Right cardiac atrium (tissue), 5 donors: ENCODE measurements at regions not wholly inside any gene's neighbourhood (a gene's known extent, or its start where the extent isn't known, plus 50 kb on each side); places are given as distances from the start of the nearest gene placed in this dataset.
"Not testable (repeated sequence)": the region's sequence is repeated elsewhere in the genome, so short reads cannot be mapped to it uniquely, and the experiment has no call there.

Experiments used
- ATAC-seq, 2 donors: fragments of 200-7000 bp; cut with Tn5 transposase; one replicate each; pipeline versions ENCODE4 v1.8.0 to v1.9.1; 2020; ENCODE audit warnings: moderate library complexity in 2 of 2, mild to moderate bottlenecking in 1 of 2
- DNase-seq, 3 donors: peaks; one replicate each; pipeline ENCODE4 v3.0.0-alpha.2; 2020
- H3K27ac ChIP-seq: one replicate; pipeline ENCODE4 v1.5.1; 2013; ENCODE audit warnings: mild to moderate bottlenecking, low read length, control low read depth, moderate library complexity
- H3K27me3 ChIP-seq: one replicate; pipeline ENCODE4 v1.6.1; 2013; ENCODE audit not compliant: control insufficient read depth, insufficient read depth
- H3K4me1 ChIP-seq: one replicate; pipeline ENCODE4 v1.6.1; 2013; ENCODE audit warnings: low read length; ENCODE audit not compliant: control insufficient read depth, insufficient read depth
- H3K4me3 ChIP-seq: one replicate; pipeline ENCODE4 v1.5.1; 2013; ENCODE audit warnings: low read length, control low read depth
- H3K9me3 ChIP-seq: one replicate; pipeline ENCODE4 v1.6.1; 2013; ENCODE audit warnings: low read length; ENCODE audit not compliant: control insufficient read depth
- WGBS: extraction: QIAGEN DNeasy Blood & Tissue Kit; methylation state at CpG from one replicate; pipeline ENCODE4 v1.1.7; 2013; 5-methylcytosine and 5-hydroxymethylcytosine counted together
- intact Hi-C, 4 donors: fragments of 100-400 bp; cut with DNase I; formaldehyde crosslinking; loops; one replicate each; pipeline versions ENCODE4 v1.11.0 to v1.14.0; 2022 to 2023
- donor health status: healthy with polysubstance abuse.
- donor health status: DM: no; HTN: yes; CAD: no.
- donor health status: DM: no; HTN: no; CAD: no.
- donor health status: DM: no; HTN: yes; CAD: no; lungs with severe emphysema.
- donor health status: DM: yes; HTN: yes; CAD: no.

DNA sequence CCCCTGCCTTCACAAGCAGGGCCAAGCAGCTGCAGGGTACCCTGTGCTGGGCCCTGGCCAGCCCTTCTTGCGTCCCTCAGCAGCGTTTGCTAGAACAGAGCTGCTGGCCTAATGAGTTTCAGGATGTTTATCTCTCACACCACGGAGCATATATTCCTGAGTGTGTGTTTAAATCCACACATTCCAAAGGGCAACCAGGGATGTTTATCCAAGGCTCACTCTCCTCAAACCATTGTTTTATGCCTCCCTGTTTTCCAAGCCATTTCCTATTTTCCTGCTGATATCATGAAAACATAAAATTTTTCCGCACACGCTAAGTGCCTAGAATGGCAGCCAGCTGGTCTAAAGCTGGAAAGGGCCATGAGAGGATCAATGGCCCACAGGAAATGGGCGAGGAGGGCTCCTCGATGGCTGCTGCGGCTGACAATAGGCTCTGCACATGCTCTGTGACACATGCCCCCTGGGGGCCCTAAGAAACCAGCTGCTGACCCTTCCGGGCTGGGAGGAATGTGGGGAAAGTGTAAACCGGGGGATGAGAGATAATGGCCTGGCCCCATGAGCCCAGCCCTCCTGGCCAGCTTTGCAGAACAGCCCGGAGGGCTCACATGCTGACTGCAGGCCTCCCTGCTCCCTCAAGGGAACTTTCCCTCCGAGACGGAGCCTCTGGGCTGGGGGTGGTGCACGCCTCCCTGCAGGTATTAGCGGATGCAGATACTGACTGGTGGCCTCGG, 194.0 kb downstream of the NDUFA10 start:
- intact Hi-C loops: no loop called here
- H3K4me1 ChIP-seq: no peaks in the 10 kb centered on the region
- H3K4me3 ChIP-seq: no peak overlapping the region
- no peak for DNase-seq
- 32% methylated on average over 16 of the region's 16 CpGs for WGBS
- ATAC-seq: peak; percentile 36 to 61
- H3K27me3 ChIP-seq: no peaks in the 10 kb centered on the region
- no peaks in the 10 kb centered on the region for H3K9me3 ChIP-seq
- H3K27ac ChIP-seq: no peak overlapping the region

DNA sequence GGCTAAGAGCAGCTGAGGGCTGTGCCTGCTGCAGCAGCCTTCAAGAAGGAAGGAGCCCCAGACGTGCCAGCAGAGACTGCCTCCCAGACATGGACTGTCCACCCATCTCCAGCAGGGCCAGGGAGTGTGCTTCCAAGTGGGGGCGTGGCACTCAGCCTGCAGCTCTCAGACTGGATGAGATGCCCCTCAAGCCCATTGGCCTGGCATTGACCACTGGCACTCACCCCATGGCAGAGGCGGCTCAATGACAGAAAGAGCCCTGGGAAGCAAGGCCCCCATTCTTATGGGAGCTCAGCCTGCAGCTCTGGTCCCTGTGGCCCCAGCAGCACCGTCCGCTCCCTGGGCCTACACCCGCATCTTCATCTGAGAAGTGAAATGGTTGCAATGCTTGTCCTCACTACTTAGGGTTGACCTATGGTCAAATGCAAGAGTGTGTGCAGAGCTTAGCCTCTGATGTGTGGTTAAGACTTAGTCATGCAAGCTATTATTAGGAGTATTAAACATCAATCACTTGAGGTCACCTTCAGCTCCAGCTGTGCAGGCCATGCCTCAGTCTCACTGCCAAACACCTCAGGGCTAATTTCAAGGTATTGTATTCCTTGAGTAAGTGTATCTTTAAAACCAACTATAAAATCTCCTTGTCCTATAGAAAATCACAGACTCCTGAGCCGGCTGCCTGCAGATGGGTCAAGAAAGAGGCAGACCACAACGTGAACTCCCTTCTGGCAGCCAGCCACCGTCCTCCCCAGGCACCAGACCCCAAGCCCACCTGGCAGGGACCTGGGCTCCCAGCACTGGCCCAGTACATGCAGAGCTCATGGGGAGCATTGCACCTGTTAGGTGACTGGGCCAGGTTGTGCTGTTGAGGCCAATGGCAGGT, 194.8 kb downstream of the NDUFA10 start:
- Histone ChIP-seq H3K27ac (no peak overlapping the region), H3K9me3 (no peaks in the 10 kb centered on the region), H3K4me3 (no peak overlapping the region), H3K4me1 (no peaks in the 10 kb centered on the region), H3K27me3 (no peaks in the 10 kb centered on the region)
- 80% methylated on average over 9 of the region's 9 CpGs for WGBS
- intact Hi-C loops: no loop called here
- DNase-seq (no peak), ATAC-seq (peak in 1 of 2 donors; percentile 7)

DNA sequence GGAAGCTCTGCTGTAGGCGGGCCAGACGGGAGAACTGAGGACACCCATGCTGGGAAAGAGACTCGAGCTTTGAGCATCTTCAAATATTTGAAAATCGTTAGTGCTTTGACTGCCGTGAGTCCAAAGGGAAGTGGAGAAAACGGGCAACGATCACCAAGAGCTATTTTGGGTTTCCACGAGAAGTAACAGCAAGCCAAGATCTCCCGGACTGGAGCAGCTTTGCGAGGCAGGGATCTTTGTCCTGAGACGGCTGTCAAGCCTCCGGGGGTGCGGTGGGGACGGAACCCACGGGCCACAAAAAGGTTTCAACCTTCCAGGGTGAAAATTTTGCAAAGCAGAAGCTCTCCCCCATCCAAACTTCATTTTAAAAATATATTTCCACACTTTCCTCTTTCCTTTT, 195.8 kb downstream of the NDUFA10 start:
- intact Hi-C loops: no loop called here
- no peak overlapping the region for H3K27ac ChIP-seq
- no peaks in the 10 kb centered on the region for H3K27me3 ChIP-seq
- H3K4me1 ChIP-seq: no peaks in the 10 kb centered on the region
- DNase-seq (no peak), ATAC-seq (no peak)
- no peaks in the 10 kb centered on the region for H3K9me3 ChIP-seq
- WGBS: 50% methylated on average over 15 of the region's 15 CpGs
- no peak overlapping the region for H3K4me3 ChIP-seq

DNA sequence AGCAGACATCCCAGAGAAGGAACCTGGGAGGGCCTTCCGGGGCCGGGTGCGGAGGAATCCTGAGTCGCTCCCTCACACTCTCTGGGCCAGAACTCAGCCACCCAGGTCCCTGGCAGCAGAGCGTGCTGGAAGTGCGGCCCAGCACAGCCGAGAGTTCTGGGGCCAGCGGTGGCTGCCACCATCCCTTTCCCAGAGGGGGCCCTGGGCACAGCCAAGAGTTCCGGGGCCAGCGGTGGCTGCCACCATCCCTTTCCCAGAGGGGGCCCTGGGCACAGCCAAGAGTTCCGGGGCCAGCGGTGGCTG, 196.2 kb downstream of the NDUFA10 start:
- H3K9me3 ChIP-seq, DNase-seq, H3K27me3 ChIP-seq, H3K4me3 ChIP-seq, intact Hi-C loops, H3K27ac ChIP-seq, H3K4me1 ChIP-seq, ATAC-seq: not testable (repeated sequence)
- 87% methylated on average over 12 of the region's 12 CpGs for WGBS

DNA sequence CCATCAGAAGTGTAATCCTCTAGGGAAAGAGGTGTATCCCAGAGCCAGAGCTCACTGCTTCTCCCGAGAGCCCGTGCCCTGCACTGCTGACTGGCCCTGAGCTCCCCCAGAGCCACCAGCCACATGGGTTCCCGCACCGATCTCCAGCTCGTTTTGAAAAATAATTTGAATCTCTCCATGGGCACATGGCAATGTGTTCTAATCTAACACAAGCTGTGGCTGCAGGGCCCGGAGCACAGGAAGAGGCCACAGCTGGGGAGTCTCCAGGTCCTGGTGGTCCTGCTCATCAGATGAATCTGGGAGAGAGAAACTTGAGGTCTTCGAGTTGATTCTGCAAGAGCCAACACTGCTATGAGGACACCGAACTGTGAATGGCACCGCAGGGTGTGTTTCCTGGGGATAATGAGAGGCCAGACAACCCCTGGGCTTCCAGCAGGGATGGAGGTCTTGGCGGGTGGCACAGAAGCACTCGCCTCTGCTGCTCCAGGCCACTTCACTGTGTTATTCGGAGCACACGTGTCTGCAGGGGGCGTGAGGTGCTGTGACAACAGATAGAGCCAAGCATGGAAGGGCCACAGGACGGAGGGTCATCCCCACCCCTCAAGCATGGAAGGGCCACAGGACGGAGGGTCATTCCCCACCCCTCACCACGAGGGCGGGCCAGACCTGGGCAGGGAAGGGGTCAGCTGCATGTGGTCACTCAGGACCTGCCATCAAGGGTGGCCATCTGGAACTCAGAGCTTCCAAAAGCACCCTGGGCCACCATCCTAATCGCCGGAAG, 196.8 kb downstream of the NDUFA10 start:
- H3K4me1 ChIP-seq: no peaks in the 10 kb centered on the region
- no peaks in the 10 kb centered on the region for H3K27me3 ChIP-seq
- H3K4me3 ChIP-seq: no peak overlapping the region
- ATAC-seq: no peak
- WGBS: 79% methylated on average over 20 of the region's 20 CpGs
- H3K9me3 ChIP-seq: no peaks in the 10 kb centered on the region
- DNase-seq: no peak
- no peak overlapping the region for H3K27ac ChIP-seq
- intact Hi-C loops: no loop called here

DNA sequence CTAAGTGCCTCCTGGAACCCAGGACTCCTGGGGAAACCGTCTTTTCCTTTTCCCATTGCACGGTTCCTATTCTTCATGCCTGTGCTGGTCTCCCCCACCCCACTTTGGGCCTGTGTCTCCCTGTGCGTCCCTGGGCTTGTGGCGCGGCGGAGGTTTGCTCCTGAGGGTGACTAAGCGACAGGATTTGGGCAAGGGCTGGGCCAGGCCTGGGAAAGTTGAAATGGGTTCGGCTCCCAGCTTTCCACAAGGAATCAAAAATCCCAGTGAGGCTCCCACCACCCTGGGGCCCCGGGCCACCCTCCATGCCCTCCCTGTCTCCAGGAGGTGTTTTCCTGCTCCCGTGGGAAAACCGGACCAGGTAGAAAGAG, 197.6 kb downstream of the NDUFA10 start:
- H3K4me3 ChIP-seq: no peak overlapping the region
- DNase-seq (no peak), ATAC-seq (no peak)
- intact Hi-C loops: no loop called here
- H3K9me3 ChIP-seq: no peaks in the 10 kb centered on the region
- H3K4me1 ChIP-seq: no peaks in the 10 kb centered on the region
- H3K27ac ChIP-seq: no peak overlapping the region
- no peaks in the 10 kb centered on the region for H3K27me3 ChIP-seq
- 93% methylated on average over 11 of the region's 11 CpGs for WGBS

DNA sequence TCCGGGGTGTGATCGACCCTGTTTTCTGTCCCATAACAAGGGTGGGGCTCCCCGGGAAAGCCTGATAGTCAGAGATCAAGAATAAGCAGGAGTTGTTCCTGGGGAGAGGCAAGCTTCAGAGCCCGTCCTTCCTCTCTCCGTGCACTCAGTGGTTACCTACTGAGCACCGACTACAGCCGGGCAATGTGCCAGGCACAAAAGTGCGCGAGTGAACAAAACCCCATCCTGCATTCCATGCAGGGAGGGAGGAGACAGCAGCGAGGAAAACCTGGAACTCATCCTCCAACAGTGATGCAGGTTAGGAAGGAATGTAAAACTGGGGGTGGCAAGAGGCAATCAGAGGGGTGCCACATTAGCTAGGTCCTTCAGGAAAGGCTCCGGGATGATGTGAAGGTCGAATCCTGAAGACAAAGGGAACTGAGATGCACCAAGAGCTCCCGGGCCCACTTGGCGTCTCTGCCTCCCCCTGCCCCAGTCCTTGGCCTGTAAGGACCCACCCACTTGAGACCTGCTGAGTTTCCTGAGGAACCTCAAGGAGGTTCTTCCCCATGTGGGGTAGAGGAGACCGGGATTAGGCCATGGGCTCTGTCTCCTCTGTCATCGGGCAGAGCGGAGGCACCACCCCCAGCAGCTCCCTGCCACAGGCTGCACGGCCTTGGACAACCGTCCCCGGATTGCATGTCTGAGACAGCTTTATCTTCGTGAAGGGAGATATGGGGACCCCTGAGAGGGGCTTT, 198.2 kb downstream of the NDUFA10 start:
- ATAC-seq: no peak
- H3K4me1 ChIP-seq: no peaks in the 10 kb centered on the region
- 79% methylated on average over 21 of the region's 21 CpGs for WGBS
- no peak overlapping the region for H3K27ac ChIP-seq
- DNase-seq: no peak
- H3K4me3 ChIP-seq: no peak overlapping the region
- no peaks in the 10 kb centered on the region for H3K27me3 ChIP-seq
- intact Hi-C loops: no loop called here
- no peaks in the 10 kb centered on the region for H3K9me3 ChIP-seq

DNA sequence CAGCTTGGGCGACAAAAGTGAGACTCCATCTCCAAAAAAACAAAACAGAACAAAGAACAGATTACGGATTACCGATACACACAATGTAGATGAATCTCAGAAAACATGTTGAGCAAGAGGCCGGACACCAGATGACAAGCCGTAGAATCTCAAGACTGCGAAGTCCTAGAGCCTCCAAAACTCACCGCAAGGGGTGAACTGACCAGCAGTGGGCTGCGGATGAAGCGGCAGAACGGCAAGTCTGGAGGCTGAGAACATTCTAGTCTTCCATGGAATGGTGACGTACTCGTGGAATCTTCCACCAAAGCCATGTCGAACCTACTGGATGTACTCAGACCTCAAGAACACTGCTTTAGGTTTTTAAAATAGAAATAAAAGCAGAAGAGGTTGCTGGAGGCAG, 198.8 kb downstream of the NDUFA10 start:
- H3K27ac ChIP-seq: no peak overlapping the region
- 97% methylated on average over 13 of the region's 13 CpGs for WGBS
- intact Hi-C loops: no loop called here
- H3K9me3 ChIP-seq: no peaks in the 10 kb centered on the region
- DNase-seq (peak in 1 of 3 donors; percentile 23), ATAC-seq (no peak)
- H3K27me3 ChIP-seq: no peaks in the 10 kb centered on the region
- no peak overlapping the region for H3K4me3 ChIP-seq
- H3K4me1 ChIP-seq: no peaks in the 10 kb centered on the region

DNA sequence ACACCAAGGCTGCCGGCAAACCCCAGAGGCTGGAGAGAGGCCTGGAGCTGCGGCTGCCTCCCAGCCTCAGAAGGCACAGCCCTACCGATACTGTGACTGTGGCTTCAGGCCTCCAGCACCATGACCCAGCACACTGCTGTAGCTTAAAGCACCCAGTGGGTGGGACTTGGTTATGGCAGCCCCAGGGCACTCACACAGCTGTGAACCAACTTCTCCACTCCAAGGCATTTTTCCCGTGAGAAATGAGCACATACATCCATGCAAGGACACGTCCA, 199.5 kb downstream of the NDUFA10 start:
- 89% methylated on average over 5 of the region's 5 CpGs for WGBS
- intact Hi-C loops: no loop called here
- H3K4me3 ChIP-seq: no peak overlapping the region
- DNase-seq (no peak), ATAC-seq (no peak)
- no peaks in the 10 kb centered on the region for H3K27me3 ChIP-seq
- H3K27ac ChIP-seq: no peak overlapping the region
- no peaks in the 10 kb centered on the region for H3K9me3 ChIP-seq
- H3K4me1 ChIP-seq: no peaks in the 10 kb centered on the region

DNA sequence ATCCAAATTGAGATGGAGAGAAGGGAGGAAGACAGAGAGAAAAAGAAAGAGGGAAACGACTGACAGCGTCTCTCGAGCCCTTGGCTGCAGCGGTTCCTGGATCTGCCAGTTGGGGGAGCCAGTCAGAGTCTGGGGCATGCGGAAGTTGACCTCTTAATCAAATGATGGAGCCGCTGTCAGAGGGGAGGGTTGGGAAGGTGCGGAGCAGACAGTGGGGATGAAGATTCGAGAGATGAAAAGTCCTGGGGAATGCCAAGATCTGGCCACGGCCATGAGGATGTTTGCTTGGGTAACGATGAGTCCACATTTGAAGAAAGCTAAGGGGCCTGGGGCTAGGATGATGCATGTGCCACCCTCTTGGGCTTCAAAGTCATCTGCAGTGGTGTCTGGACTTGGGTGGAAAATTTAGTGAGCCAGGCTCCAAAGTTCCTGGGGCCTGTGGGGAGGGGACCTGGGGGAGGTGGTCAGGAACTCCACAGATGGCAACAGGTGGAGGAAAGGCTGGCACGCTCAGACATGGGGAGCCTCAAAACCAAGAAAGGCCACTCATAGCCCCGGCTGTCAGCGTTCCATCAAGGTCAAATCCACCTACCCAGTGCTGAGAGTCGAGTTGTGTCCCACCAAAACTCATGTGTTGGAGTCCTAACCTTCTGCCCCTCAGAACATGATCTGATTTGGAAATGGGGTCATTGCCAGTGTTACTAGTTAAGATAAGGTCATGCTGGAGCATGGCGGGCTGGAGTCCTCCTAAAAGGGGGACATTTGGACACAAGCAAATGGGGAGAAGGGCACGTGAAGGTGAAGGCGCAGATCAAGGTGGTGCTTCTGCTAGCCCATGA, 200.1 kb downstream of the NDUFA10 start:
- Histone ChIP-seq H3K4me1 (no peaks in the 10 kb centered on the region), H3K9me3 (no peaks in the 10 kb centered on the region), H3K27me3 (no peaks in the 10 kb centered on the region), H3K4me3 (no peak overlapping the region), H3K27ac (no peak overlapping the region)
- 84% methylated on average over 17 of the region's 17 CpGs for WGBS
- ATAC-seq (no peak), DNase-seq (no peak)
- intact Hi-C loops: no loop called here
